ENCODE measurements at regions not wholly inside any gene's neighbourhood (a gene's known extent, or its start where the extent isn't known, plus 50 kb on each side); places are given as distances from the start of the nearest gene placed in this dataset.
"Not testable (repeated sequence)": the region's sequence is repeated elsewhere in the genome, so short reads cannot be mapped to it uniquely, and the experiment has no call there.

- TF ChIP-seq POLR2AphosphoS5 (IDR thresholded peaks at IDR 0.05; ENCODE audit: low read depth, low read length) (no peak), PAX5 (IDR thresholded peaks at IDR 0.05; ENCODE audit: insufficient read depth, low read length, severe bottlenecking) (no peak), SPI1 (IDR thresholded peaks at IDR 0.05; ENCODE audit: low read depth, low read length) (no peak), POU2F2 (IDR thresholded peaks at IDR 0.05; ENCODE audit: low read depth, low read length) (no peak), POLR2A (IDR thresholded peaks at IDR 0.05; ENCODE audit: low read depth, low read length) (no peak), TAF1 (IDR thresholded peaks at IDR 0.05; ENCODE audit: low read depth, low read length) (no peak)
- DNase-seq (ENCODE audit: insufficient read length, low spot score), result no peak
- FAIRE-seq, result no peak
Measured at GRCh38 chr7:142528608-142529408, 220.5 kb upstream of the PRSS1 start.

GRCh38 chr7:142523821-142524460 lies 225.3 kb upstream of the PRSS1 start:
- DNase-seq (ENCODE audit: insufficient read length, low spot score) (no peak), FAIRE-seq (no peak)
- TF ChIP-seq TAF1 (IDR thresholded peaks at IDR 0.05; ENCODE audit: low read depth, low read length) (no peak), POLR2AphosphoS5 (IDR thresholded peaks at IDR 0.05; ENCODE audit: low read depth, low read length) (no peak), POU2F2 (IDR thresholded peaks at IDR 0.05; ENCODE audit: low read depth, low read length) (no peak), SPI1 (IDR thresholded peaks at IDR 0.05; ENCODE audit: low read depth, low read length) (no peak), PAX5 (IDR thresholded peaks at IDR 0.05; ENCODE audit: insufficient read depth, low read length, severe bottlenecking) (no peak)

- no peak for TF ChIP-seq POLR2AphosphoS5 (IDR thresholded peaks at IDR 0.05; ENCODE audit: low read depth, low read length)
- DNase-seq (ENCODE audit: insufficient read length, low spot score), result no peak
- no peak for FAIRE-seq
Measured at GRCh38 chr7:142522735-142523134, 226.5 kb upstream of the PRSS1 start.

GRCh38 chr7:142520885-142521284 lies 228.4 kb upstream of the PRSS1 start:
- DNase-seq (ENCODE audit: insufficient read length, low spot score); FAIRE-seq: not testable (repeated sequence)

GRCh38 chr7:142520455-142520854 lies 228.8 kb upstream of the PRSS1 start:
- not testable (repeated sequence) for FAIRE-seq; DNase-seq (ENCODE audit: insufficient read length, low spot score)

GRCh38 chr7:142519079-142520078 lies 229.9 kb upstream of the PRSS1 start:
- TF ChIP-seq POLR2AphosphoS5 (IDR thresholded peaks at IDR 0.05; ENCODE audit: low read depth, low read length) (no peak), POU2F2 (IDR thresholded peaks at IDR 0.05; ENCODE audit: low read depth, low read length) (no peak), PAX5 (IDR thresholded peaks at IDR 0.05; ENCODE audit: insufficient read depth, low read length, severe bottlenecking) (no peak), POLR2A (IDR thresholded peaks at IDR 0.05; ENCODE audit: low read depth, low read length) (no peak), SPI1 (IDR thresholded peaks at IDR 0.05; ENCODE audit: low read depth, low read length) (no peak), TAF1 (IDR thresholded peaks at IDR 0.05; ENCODE audit: low read depth, low read length) (no peak)
- no peak for DNase-seq (ENCODE audit: insufficient read length, low spot score)
- FAIRE-seq, result no peak

GRCh38 chr7:142516038-142516501 lies 233.2 kb upstream of the PRSS1 start:
- DNase-seq (ENCODE audit: insufficient read length, low spot score), result peak; percentile 26
- peak; percentile 13 for FAIRE-seq
- TF ChIP-seq TAF1 (IDR thresholded peaks at IDR 0.05; ENCODE audit: low read depth, low read length) (no peak), POLR2A (IDR thresholded peaks at IDR 0.05; ENCODE audit: low read depth, low read length) (no peak)

GRCh38 chr7:142514716-142515115 lies 234.6 kb upstream of the PRSS1 start:
- FAIRE-seq; DNase-seq (ENCODE audit: insufficient read length, low spot score): not testable (repeated sequence)

- no peak for TF ChIP-seq SPI1 (IDR thresholded peaks at IDR 0.05; ENCODE audit: low read depth, low read length)
- TF ChIP-seq POLR2A (IDR thresholded peaks at IDR 0.05; ENCODE audit: low read depth, low read length), result no peak
- no peak for TF ChIP-seq TAF1 (IDR thresholded peaks at IDR 0.05; ENCODE audit: low read depth, low read length)
- no peak for TF ChIP-seq POLR2AphosphoS5 (IDR thresholded peaks at IDR 0.05; ENCODE audit: low read depth, low read length)
- no peak for TF ChIP-seq POU2F2 (IDR thresholded peaks at IDR 0.05; ENCODE audit: low read depth, low read length)
- TF ChIP-seq PAX5 (IDR thresholded peaks at IDR 0.05; ENCODE audit: insufficient read depth, low read length, severe bottlenecking), result no peak
- no peak for FAIRE-seq
- no peak for DNase-seq (ENCODE audit: insufficient read length, low spot score)
Measured at GRCh38 chr7:142513178-142513955, 235.9 kb upstream of the PRSS1 start.

GRCh38 chr7:142511801-142512200 lies 237.5 kb upstream of the PRSS1 start:
- FAIRE-seq, result no peak
- DNase-seq (ENCODE audit: insufficient read length, low spot score), result no peak
- no peak for TF ChIP-seq SPI1 (IDR thresholded peaks at IDR 0.05; ENCODE audit: low read depth, low read length)
- TF ChIP-seq POU2F2 (IDR thresholded peaks at IDR 0.05; ENCODE audit: low read depth, low read length), result no peak
- no peak for TF ChIP-seq PAX5 (IDR thresholded peaks at IDR 0.05; ENCODE audit: insufficient read depth, low read length, severe bottlenecking)
- TF ChIP-seq TAF1 (IDR thresholded peaks at IDR 0.05; ENCODE audit: low read depth, low read length), result no peak
- TF ChIP-seq POLR2AphosphoS5 (IDR thresholded peaks at IDR 0.05; ENCODE audit: low read depth, low read length), result no peak
- TF ChIP-seq POLR2A (IDR thresholded peaks at IDR 0.05; ENCODE audit: low read depth, low read length), result no peak
